HG03139 (cell line): ENCODE measurements at regions not wholly inside any gene's neighbourhood (a gene's known extent, or its start where the extent isn't known, plus 50 kb on each side); places are given as distances from the start of the nearest gene placed in this dataset.
"Not testable (repeated sequence)": the region's sequence is repeated elsewhere in the genome, so short reads cannot be mapped to it uniquely, and the experiment has no call there.

ENCODE experiments used
- ATAC-seq: cut with Tn5 transposase; IDR thresholded peaks from one replicate; pipeline ENCODE4 v1.9.1; 2021; ENCODE audit not compliant: unreplicated experiment

GRCh38 chr2:87634971-87635650, 112.8 kb upstream of the PLGLB2 start:
- not testable (repeated sequence) for ATAC-seq

GRCh38 chr2:87636246-87636645, 111.6 kb upstream of the PLGLB2 start:
- ATAC-seq = not testable (repeated sequence)

- ATAC-seq = not testable (repeated sequence)
Measured at GRCh38 chr2:87636735-87637134, 111.2 kb upstream of the PLGLB2 start.

- ATAC-seq = not testable (repeated sequence)
Measured at GRCh38 chr2:87637249-87637990, 110.5 kb upstream of the PLGLB2 start.

- not testable (repeated sequence) for ATAC-seq
Measured at GRCh38 chr2:87638114-87638807, 109.6 kb upstream of the PLGLB2 start.

- not testable (repeated sequence) for ATAC-seq
Measured at GRCh38 chr2:87638872-87639271, 109.0 kb upstream of the PLGLB2 start.

GRCh38 chr2:87639801-87640440, 108.0 kb upstream of the PLGLB2 start:
- not testable (repeated sequence) for ATAC-seq

GRCh38 chr2:87640961-87641563, 106.8 kb upstream of the PLGLB2 start:
- not testable (repeated sequence) for ATAC-seq

- ATAC-seq = not testable (repeated sequence)
Measured at GRCh38 chr2:87643165-87643564, 104.7 kb upstream of the PLGLB2 start.

GRCh38 chr2:87647737-87648498, 100.0 kb upstream of the PLGLB2 start:
- not testable (repeated sequence) for ATAC-seq

- not testable (repeated sequence) for ATAC-seq
Measured at GRCh38 chr2:87648815-87649214, 99.1 kb upstream of the PLGLB2 start.

GRCh38 chr2:87649871-87650270, 98.0 kb upstream of the PLGLB2 start:
- not testable (repeated sequence) for ATAC-seq

GRCh38 chr2:87650837-87651236, 97.0 kb upstream of the PLGLB2 start:
- ATAC-seq = not testable (repeated sequence)

- not testable (repeated sequence) for ATAC-seq
Measured at GRCh38 chr2:87651589-87651988, 96.3 kb upstream of the PLGLB2 start.

GRCh38 chr2:87653373-87653772, 94.5 kb upstream of the PLGLB2 start:
- not testable (repeated sequence) for ATAC-seq

GRCh38 chr2:87654136-87654814, 93.6 kb upstream of the PLGLB2 start:
- not testable (repeated sequence) for ATAC-seq

GRCh38 chr2:87657915-87658314, 90.0 kb upstream of the PLGLB2 start:
- not testable (repeated sequence) for ATAC-seq

- not testable (repeated sequence) for ATAC-seq
Measured at GRCh38 chr2:87658357-87658756, 89.5 kb upstream of the PLGLB2 start.

GRCh38 chr2:87658976-87659375, 88.9 kb upstream of the PLGLB2 start:
- ATAC-seq = not testable (repeated sequence)
